Subcutaneous abdominal adipose tissue (tissue), 5 donors: ENCODE measurements at regions not wholly inside any gene's neighbourhood (a gene's known extent, or its start where the extent isn't known, plus 50 kb on each side); places are given as distances from the start of the nearest gene placed in this dataset.
"Not testable (repeated sequence)": the region's sequence is repeated elsewhere in the genome, so short reads cannot be mapped to it uniquely, and the experiment has no call there.

Source experiments
- H3K27ac ChIP-seq: one replicate; pipeline ENCODE4 v1.7.0; 2013; ENCODE audit warnings: low read depth, mild to moderate bottlenecking, inconsistent platforms, low read length, moderate library complexity
- H3K27me3 ChIP-seq, 5 donors: one replicate each; pipeline ENCODE4 v1.7.0; 2013; ENCODE audit warnings: low read length in 5 of 5, inconsistent platforms in 1 of 5; ENCODE audit not compliant: control insufficient read depth in 5 of 5, insufficient read depth in 4 of 5
- H3K36me3 ChIP-seq, 5 donors: one replicate each; pipeline ENCODE4 v1.7.0; 2013; ENCODE audit warnings: low read length in 5 of 5; ENCODE audit not compliant: control insufficient read depth in 5 of 5, insufficient read depth in 5 of 5
- H3K4me1 ChIP-seq, 5 donors: one replicate each; pipeline ENCODE4 v1.7.0; 2013; ENCODE audit warnings: low read length in 5 of 5, mild to moderate bottlenecking in 3 of 5, moderate library complexity in 1 of 5; ENCODE audit not compliant: control insufficient read depth in 5 of 5, insufficient read depth in 5 of 5
- H3K4me3 ChIP-seq, 5 donors: one replicate each; pipeline ENCODE4 v1.7.0; 2013; ENCODE audit warnings: low read length in 5 of 5, low read depth in 1 of 5
- H3K9ac ChIP-seq, 5 donors: one replicate each; pipeline ENCODE4 v1.7.0; 2013; ENCODE audit warnings: low read length in 5 of 5, mild to moderate bottlenecking in 4 of 5, moderate library complexity in 3 of 5
- H3K9me3 ChIP-seq, 5 donors: one replicate each; pipeline ENCODE4 v1.7.0; 2013; ENCODE audit warnings: low read length in 5 of 5; ENCODE audit not compliant: control insufficient read depth in 5 of 5
- donor health status: healthy.
- donor health status: healthy.
- donor health status: healthy.
- donor health status: healthy.
- donor health status: healthy.

DNA sequence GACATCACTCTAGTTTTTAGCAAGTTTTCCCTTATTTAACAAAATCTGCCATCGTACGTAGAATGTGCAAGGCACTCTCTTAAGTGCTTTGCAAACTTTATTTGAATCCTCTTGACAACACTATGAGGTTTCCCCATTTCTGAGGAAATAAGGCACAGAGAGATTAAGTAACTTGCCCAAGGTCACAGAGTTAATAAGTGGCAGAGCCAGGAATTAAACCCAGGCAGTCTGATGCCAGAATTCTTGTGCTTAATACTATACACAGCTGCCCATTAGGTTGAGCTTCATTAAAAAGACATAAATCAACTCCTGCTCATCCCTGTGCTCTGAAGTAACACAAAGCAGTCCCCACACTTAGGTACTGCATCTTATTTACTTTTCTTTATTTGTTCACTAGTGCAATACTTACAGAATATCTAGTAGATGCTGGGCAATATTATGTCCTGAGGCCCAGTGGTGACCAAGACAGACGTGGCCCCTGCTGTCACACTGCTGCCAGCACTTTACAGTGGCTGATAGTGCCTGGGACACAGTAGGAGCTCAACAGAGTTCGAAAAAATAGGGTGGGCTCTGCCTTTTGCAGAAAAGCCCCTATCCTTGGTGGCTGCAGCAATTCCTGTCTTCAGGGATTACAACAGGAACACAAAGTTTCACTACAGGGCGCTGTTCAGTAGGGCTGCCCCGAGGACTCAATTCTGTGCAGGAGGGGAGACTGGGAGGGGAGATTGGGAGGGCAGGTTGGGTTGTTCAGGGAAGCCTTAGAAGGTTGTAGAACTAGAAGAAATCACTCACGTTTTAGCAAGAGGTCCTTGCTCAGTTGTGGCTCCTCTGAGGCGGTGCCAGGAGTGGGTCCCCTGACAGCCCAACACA is 138.3 kb upstream of the TPM1 start:
- H3K9me3 ChIP-seq: no peaks in the 10 kb centered on the region
- H3K27ac ChIP-seq: no peak overlapping the region
- no peaks in the 10 kb centered on the region for H3K36me3 ChIP-seq
- peaks cover 0 to 3% (median 0%) of the 10 kb centered on the region in 5 donors for H3K27me3 ChIP-seq
- no peak overlapping the region for H3K4me3 ChIP-seq
- H3K4me1 ChIP-seq: peaks cover 0 to 2% (median 0%) of the 10 kb centered on the region in 5 donors
- no peak overlapping the region for H3K9ac ChIP-seq

DNA sequence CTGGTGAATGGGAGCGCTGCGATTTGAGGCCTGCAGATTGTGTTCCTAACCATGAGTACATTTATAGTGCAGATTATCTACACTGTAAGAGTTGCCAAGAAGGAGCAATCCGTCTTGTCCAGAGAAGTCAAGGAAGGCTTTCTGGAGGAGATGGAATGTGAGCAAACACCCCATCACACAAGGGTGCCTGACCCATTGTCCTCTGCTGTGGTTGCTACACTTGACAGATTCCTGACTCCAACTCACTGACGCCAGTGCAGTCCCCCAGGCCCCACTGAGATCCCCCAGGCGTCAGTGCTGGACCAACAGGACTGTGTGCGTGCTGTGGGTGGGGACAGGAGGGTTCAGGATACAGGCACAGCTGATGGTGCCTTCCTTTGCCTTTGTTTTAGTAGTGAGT is 135.9 kb upstream of the TPM1 start:
- H3K36me3 ChIP-seq: no peaks in the 10 kb centered on the region
- no peak overlapping the region for H3K9ac ChIP-seq
- H3K4me1 ChIP-seq: peaks cover 0 to 2% (median 0%) of the 10 kb centered on the region in 5 donors
- H3K4me3 ChIP-seq: no peak overlapping the region
- no peaks in the 10 kb centered on the region for H3K9me3 ChIP-seq
- peaks cover 0 to 3% (median 0%) of the 10 kb centered on the region in 5 donors for H3K27me3 ChIP-seq
- no peak overlapping the region for H3K27ac ChIP-seq

DNA sequence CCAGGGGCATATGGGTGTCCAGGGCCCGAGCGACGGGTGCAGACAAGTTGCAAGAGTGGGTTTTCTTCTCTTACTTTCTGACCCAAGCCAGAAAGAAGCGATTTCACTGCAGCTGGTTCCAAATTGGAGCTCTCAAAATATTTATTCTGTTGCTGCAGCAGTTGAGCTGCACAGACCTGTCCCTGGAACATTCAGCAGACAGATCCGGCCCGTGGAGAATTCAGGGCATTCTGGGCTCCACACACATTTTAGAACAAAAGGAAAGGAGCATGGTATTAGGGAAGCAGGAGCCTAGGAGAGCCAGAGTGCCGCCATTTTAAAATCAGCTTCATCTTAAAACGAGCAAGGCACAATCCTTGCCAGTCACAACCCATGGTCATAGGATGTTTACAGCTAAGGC is 135.3 kb upstream of the TPM1 start:
- Histone ChIP-seq H3K27me3 (peaks cover 0 to 3% (median 0%) of the 10 kb centered on the region in 5 donors), H3K9me3 (no peaks in the 10 kb centered on the region), H3K9ac (no peak overlapping the region), H3K4me1 (peaks cover 0 to 2% (median 0%) of the 10 kb centered on the region in 5 donors), H3K4me3 (no peak overlapping the region), H3K27ac (no peak overlapping the region), H3K36me3 (no peaks in the 10 kb centered on the region)

DNA sequence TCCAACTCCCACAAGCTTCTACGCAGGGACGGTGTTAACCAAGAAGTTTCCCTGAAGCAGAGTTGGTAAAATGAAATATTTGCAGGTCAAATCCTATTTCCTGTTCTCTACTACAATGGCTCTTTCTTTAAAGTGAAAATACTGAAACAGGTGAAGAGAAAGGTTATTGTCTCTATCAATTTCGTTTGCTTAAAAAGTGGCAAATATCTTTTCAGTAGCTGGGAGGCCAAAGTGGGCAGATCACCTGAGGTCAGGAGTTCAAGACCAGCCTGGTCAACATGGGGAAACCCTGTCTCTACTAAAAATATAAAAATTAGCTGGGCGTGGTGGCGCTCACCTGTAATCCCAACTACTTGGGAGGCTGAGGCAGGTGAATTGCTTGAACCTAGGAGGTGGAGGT is 134.2 kb upstream of the TPM1 start:
- H3K4me1 ChIP-seq, H3K27ac ChIP-seq, H3K27me3 ChIP-seq, H3K4me3 ChIP-seq, H3K9me3 ChIP-seq, H3K9ac ChIP-seq, H3K36me3 ChIP-seq: not testable (repeated sequence)

DNA sequence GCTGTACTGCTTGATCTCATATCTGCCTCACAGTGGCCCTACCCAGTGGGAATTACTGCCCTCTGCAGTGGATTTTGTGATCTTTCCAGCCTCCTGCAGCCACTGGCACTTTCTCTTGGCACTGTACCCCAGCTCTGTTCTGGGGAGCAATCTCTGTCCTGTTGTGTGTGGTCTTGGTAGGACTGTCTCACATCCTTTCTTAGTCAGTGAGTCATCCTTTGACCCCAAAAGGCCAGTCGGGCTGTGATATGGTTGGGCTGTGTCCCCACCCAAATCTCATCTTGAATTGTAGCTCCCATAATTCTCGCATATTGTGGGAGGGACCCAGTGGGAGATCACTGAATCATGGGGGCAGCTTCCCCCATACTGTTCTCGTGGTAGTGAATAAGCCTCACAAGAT is 133.3 kb upstream of the TPM1 start:
- Histone ChIP-seq H3K27ac (no peak overlapping the region), H3K9ac (no peak overlapping the region), H3K27me3 (peaks cover 0 to 3% (median 0%) of the 10 kb centered on the region in 5 donors), H3K4me1 (peaks cover 0 to 2% (median 0%) of the 10 kb centered on the region in 5 donors), H3K4me3 (no peak overlapping the region), H3K9me3 (no peaks in the 10 kb centered on the region), H3K36me3 (no peaks in the 10 kb centered on the region)

DNA sequence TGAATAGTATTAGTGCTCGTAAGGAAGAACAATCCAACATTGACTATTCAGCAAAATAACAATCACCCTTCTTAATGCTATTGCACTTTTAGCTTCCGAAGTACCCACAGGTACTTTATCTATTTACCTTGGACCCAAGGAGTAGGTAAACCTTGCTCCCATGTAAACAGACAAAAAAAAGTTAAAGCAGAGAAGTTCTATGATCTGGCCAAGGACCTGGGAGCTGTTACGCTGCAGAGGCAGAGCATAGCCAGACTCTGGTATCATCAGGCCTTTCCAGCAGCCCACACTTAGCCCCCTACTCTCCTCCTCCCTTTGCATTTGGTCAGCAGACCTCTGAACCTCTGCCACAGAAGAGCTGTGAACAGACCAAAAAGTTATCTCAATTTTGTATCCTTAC is 130.3 kb upstream of the TPM1 start:
- no peak overlapping the region for H3K4me3 ChIP-seq
- no peaks in the 10 kb centered on the region for H3K9me3 ChIP-seq
- H3K27me3 ChIP-seq: peaks cover 0 to 3% (median 0%) of the 10 kb centered on the region in 5 donors
- H3K9ac ChIP-seq: no peak overlapping the region
- H3K36me3 ChIP-seq: no peaks in the 10 kb centered on the region
- H3K27ac ChIP-seq: no peak overlapping the region
- peaks cover 0 to 2% (median 0%) of the 10 kb centered on the region in 5 donors for H3K4me1 ChIP-seq

DNA sequence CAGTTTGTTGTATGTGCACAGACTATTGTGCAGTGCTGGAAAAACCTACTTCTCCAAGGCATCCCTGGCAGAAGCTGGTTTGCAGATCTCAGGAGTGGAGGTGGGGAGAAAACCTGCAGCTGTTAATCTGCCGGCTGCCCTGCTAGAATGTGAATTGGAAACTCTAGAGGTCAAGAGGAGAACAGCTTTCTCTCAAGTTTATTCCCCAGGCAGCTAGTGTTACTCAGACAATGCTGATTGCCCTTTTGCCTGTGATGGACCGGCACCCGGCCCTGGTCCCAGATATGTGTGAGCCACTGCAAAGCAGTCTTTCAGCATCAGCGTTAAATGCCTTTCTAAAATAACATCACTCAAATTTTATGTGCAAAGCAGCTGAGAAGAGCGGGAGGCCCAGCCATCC is 129.7 kb upstream of the TPM1 start:
- H3K4me1 ChIP-seq: peaks cover 0 to 2% (median 0%) of the 10 kb centered on the region in 5 donors
- H3K9ac ChIP-seq: no peak overlapping the region
- H3K9me3 ChIP-seq: no peaks in the 10 kb centered on the region
- H3K4me3 ChIP-seq: no peak overlapping the region
- H3K36me3 ChIP-seq: no peaks in the 10 kb centered on the region
- peaks cover 0 to 3% (median 0%) of the 10 kb centered on the region in 5 donors for H3K27me3 ChIP-seq
- no peak overlapping the region for H3K27ac ChIP-seq

DNA sequence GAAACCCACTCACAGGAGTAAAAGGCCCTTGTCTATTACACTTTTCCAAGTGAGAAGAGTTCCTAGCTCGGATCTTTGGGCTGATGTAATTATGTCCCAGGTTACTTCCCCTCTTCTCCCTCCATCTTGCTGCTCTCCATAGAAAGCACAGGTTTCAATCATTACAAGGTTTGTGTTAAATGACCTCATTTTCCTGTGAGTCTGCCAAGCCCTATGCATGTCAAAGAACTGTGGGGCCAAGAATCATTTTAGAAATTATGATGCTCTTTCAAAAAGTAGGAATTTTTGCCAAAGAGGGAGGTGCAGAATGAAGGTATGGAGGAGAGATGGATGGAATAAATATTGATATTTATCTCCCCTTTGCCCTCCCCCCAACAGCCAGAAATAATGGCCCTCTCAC is 129.3 kb upstream of the TPM1 start:
- no peak overlapping the region for H3K9ac ChIP-seq
- no peak overlapping the region for H3K27ac ChIP-seq
- H3K36me3 ChIP-seq: no peaks in the 10 kb centered on the region
- no peaks in the 10 kb centered on the region for H3K9me3 ChIP-seq
- H3K4me3 ChIP-seq: no peak overlapping the region
- peaks cover 0 to 2% (median 0%) of the 10 kb centered on the region in 5 donors for H3K4me1 ChIP-seq
- peaks cover 0 to 3% (median 0%) of the 10 kb centered on the region in 5 donors for H3K27me3 ChIP-seq

DNA sequence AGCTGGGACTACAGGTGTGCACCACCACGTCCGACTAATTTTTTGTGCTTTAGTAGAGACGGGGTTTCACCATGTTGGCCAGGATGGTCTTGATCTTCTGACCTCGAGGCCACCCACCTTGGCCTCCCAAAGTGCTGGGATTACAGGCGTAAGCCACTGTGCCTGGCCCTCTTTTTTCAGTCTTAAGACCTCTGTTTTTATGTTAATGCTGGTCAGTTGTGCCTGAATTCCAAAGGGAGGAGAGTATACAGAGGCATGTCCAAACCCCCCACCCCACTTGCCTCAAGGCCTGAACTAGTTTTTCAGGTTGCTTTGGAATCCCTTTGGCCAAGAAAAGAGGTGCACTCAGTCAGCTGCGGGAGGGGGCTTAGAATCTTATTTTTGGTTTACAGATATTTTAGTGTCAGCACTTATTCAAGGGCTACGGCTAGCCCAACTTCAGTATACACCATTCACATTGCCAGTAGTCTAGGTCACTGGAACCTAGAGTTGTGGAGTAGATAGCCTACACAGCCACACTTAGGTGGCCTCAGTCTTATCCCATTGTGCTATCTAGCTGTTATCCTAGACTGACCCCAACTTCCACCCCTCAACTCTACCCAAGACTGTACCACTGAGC is 128.0 kb upstream of the TPM1 start:
- Histone ChIP-seq H3K36me3 (no peaks in the 10 kb centered on the region), H3K27me3 (no peaks in the 10 kb centered on the region), H3K27ac (no peak overlapping the region), H3K9me3 (no peaks in the 10 kb centered on the region), H3K4me1 (no peaks in the 10 kb centered on the region), H3K9ac (no peak overlapping the region), H3K4me3 (no peak overlapping the region)
